Sigmoid colon (tissue), 4 donors: ENCODE measurements at regions not wholly inside any gene's neighbourhood (a gene's known extent, or its start where the extent isn't known, plus 50 kb on each side); places are given as distances from the start of the nearest gene placed in this dataset.

Source experiments
- CTCF ChIP-seq, 4 experiments: fragments of 450-650 bp in 3 of 4; fragments of 200-600 bp in 1 of 4; IDR thresholded peaks; one replicate each; pipeline ENCODE4 v1.5.1; 2016 to 2019; ENCODE audit warnings: antibody characterized with exemption in 4 of 4, mild to moderate bottlenecking in 3 of 4, moderate library complexity in 2 of 4
- POLR2AphosphoS5 ChIP-seq, 4 donors: sonication (generic); formaldehyde crosslinking; IDR thresholded peaks; one replicate each; pipeline ENCODE4 v1.6.1; 2017; ENCODE audit warnings: antibody characterized with exemption in 4 of 4

- TF ChIP-seq CTCF (IDR thresholded peaks at IDR 0.05) (no peak), POLR2AphosphoS5 (IDR thresholded peaks at IDR 0.05) (peak in 1 of 4 donors; percentile 2)
Observed at GRCh38 chr1:206415942-206416341, 54.3 kb upstream of the IKBKE start.
